A673 (cell line): ENCODE measurements at regions not wholly inside any gene's neighbourhood (a gene's known extent, or its start where the extent isn't known, plus 50 kb on each side); places are given as distances from the start of the nearest gene placed in this dataset.

ENCODE experiments used
- BruUV-seq: library from RNA; stranded (reverse); fragments of 400-500 nt; replicated peaks from 2 replicates; lab custom pipeline; 2021; lab: Mats Ljungman, UMichigan
- CTCF ChIA-PET: fragments of 300-600 bp; sonication (Branson Sonifier 250); formaldehyde crosslinking; loops from one replicate; lab custom pipeline; 2022; ENCODE audit warnings: antibody characterized with exemption; lab: Charles Lee
- POLR2A ChIA-PET: fragments of 300-600 bp; sonication (Branson Sonifier 250); formaldehyde crosslinking; loops from one replicate; lab custom pipeline; 2022; ENCODE audit warnings: antibody characterized with exemption; ENCODE audit not compliant: low non-redundant PET; lab: Charles Lee
- DNase-seq: peaks from one replicate; pipeline ENCODE4 v3.0.0-alpha.2; 2015; ENCODE audit warnings: low spot score
- H3K27ac ChIP-seq: fragments of 200-600 bp; sonication (generic); 2 replicates; pipeline ENCODE4 v1.5.1; 2016; ENCODE audit warnings: mixed run types, low read depth, mild to moderate bottlenecking, mixed read lengths, antibody characterized with exemption, low read length; ENCODE audit not compliant: poor library complexity, severe bottlenecking
- H3K27me3 ChIP-seq: fragments of 200-600 bp; sonication (generic); replicated peaks from 2 replicates; pipeline ENCODE4 v1.6.1; 2017; ENCODE audit warnings: mixed run types, low read depth, mild to moderate bottlenecking, mixed read lengths, antibody characterized with exemption, low read length; ENCODE audit not compliant: insufficient read depth, poor library complexity
- H3K36me3 ChIP-seq: fragments of 200-600 bp; sonication (generic); 2 replicates; pipeline ENCODE4 v1.6.1; 2016; ENCODE audit warnings: mixed run types, mild to moderate bottlenecking, mixed read lengths, antibody characterized with exemption, low read length; ENCODE audit not compliant: insufficient read depth, poor library complexity, severe bottlenecking
- H3K4me1 ChIP-seq: fragments of 200-600 bp; sonication (generic); 2 replicates; pipeline ENCODE4 v1.6.1; 2017; ENCODE audit warnings: mixed run types, mild to moderate bottlenecking, mixed read lengths, antibody characterized with exemption, low read length; ENCODE audit not compliant: insufficient read depth, poor library complexity, severe bottlenecking
- H3K4me3 ChIP-seq: fragments of 200-600 bp; sonication (generic); 2 replicates; pipeline ENCODE4 v1.5.1; 2016; ENCODE audit warnings: low read depth, mixed run types, mild to moderate bottlenecking, mixed read lengths, low read length; ENCODE audit not compliant: poor library complexity, severe bottlenecking
- H3K9me3 ChIP-seq: fragments of 200-600 bp; sonication (generic); 2 replicates; pipeline ENCODE4 v1.6.1; 2016; ENCODE audit warnings: mixed run types, low read depth, mild to moderate bottlenecking, mixed read lengths, antibody characterized with exemption, low read length; ENCODE audit not compliant: poor library complexity, severe bottlenecking
- EZH2 ChIP-seq: fragments of 200-600 bp; sonication (generic); IDR thresholded peaks from 2 replicates; pipeline ENCODE4 v1.6.1; 2017; ENCODE audit warnings: borderline replicate concordance, low read depth, mild to moderate bottlenecking, mixed read lengths, antibody characterized with exemption, low read length; ENCODE audit not compliant: poor library complexity, severe bottlenecking
- intact Hi-C: fragments of 100-400 bp; cut with micrococcal nuclease; formaldehyde crosslinking; loops from one replicate; pipeline ENCODE4 v1.10.0; 2022; ENCODE audit not compliant: unreplicated experiment
- TF ChIP-seq, protein P1 (sequence below): fragments of 300-800, 200-600 bp; sonication (generic); conservative IDR thresholded peaks from 2 replicates; pipeline ENCODE4 v1.5.1; 2017; ENCODE audit warnings: low read depth, mild to moderate bottlenecking, antibody characterized with exemption, low read length, moderate library complexity, mixed read lengths

DNA sequence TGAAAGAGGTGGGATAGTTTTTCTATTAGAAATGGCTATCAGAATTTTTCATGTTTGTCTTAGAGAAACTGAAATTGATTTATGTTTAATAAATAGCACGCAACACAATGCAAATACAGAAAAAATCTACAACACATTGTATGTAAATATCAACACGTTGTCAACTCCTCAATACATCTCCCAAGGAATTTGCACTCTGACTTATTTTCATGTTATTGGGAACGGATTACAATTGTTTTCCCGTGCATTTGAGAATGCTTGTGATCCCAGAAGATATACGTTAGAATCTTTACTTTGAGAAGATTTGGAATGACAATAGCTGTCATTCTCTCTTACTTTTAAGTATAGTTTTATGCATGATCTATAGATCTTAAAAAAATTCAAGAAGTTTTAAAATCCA lies 313.8 kb upstream of the AKR1E2 start:
- TF ChIP-seq, protein P1, sequence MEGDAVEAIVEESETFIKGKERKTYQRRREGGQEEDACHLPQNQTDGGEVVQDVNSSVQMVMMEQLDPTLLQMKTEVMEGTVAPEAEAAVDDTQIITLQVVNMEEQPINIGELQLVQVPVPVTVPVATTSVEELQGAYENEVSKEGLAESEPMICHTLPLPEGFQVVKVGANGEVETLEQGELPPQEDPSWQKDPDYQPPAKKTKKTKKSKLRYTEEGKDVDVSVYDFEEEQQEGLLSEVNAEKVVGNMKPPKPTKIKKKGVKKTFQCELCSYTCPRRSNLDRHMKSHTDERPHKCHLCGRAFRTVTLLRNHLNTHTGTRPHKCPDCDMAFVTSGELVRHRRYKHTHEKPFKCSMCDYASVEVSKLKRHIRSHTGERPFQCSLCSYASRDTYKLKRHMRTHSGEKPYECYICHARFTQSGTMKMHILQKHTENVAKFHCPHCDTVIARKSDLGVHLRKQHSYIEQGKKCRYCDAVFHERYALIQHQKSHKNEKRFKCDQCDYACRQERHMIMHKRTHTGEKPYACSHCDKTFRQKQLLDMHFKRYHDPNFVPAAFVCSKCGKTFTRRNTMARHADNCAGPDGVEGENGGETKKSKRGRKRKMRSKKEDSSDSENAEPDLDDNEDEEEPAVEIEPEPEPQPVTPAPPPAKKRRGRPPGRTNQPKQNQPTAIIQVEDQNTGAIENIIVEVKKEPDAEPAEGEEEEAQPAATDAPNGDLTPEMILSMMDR, result no peak
- TF ChIP-seq EZH2, result no peak
- CTCF ChIA-PET, result no interaction called here
- Histone ChIP-seq H3K4me3 (no peak overlapping the region), H3K27me3 (no peaks in the 10 kb centered on the region), H3K27ac (no peak overlapping the region), H3K36me3 (no peaks in the 10 kb centered on the region), H3K9me3 (peaks cover under 1% of the 10 kb centered on the region), H3K4me1 (no peaks in the 10 kb centered on the region)
- POLR2A ChIA-PET, result no interaction called here
- intact Hi-C loops, result loop anchor here (2.0 kb wide), 2 partner anchors 145 to 253 kb away; no protein-coding TSS in a partner anchor
- DNase-seq, result no peak
- no TSS peak for BruUV-seq

DNA sequence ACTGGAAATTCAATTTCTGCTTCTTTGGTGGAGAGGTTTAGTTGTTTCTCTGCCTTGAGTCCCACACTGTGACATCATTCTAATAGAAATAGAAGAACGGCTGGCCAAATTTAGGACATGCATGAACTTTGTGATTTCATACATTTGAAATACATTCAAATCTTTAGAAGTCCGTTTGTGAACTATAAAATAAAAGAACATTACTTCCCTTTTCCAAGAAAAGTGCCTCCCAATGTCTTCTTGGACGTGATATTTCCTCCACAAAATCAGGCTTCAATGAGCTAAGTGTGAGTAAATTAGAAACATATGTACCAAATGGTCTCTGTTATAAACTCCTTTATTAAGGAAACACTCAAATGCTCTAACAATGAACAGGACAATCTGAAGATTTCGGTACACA lies 314.5 kb upstream of the AKR1E2 start:
- no peak overlapping the region for H3K4me3 ChIP-seq
- H3K36me3 ChIP-seq, result no peaks in the 10 kb centered on the region
- DNase-seq, result no peak
- no peaks in the 10 kb centered on the region for H3K4me1 ChIP-seq
- no peak overlapping the region for H3K27ac ChIP-seq
- no TSS peak for BruUV-seq
- no peaks in the 10 kb centered on the region for H3K9me3 ChIP-seq
- no peaks in the 10 kb centered on the region for H3K27me3 ChIP-seq
- intact Hi-C loops, result no loop called here
- ChIA-PET POLR2A (no interaction called here), CTCF (no interaction called here)
- TF ChIP-seq, protein P1, result no peak
- no peak for TF ChIP-seq EZH2

DNA sequence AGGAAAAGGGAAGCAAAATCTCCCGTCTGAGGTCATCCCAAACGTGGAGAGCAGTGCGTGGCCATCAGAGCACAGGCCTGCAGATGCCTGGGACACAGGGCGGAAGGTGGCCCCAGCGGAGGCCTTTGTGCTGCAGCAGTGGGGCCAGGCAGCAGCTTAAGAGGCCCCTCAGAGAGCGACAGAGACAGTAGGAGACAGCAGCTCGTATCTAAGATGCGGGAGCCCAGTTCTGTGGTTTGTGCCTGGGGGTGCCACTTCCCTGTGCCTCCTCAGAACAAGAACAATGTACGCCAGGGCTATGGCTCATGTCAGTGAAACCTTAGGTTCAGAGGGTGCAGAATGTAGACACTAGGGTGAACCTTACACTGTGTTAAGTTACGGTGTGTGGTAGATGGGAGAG lies 316.6 kb upstream of the AKR1E2 start:
- no peak overlapping the region for H3K27ac ChIP-seq
- POLR2A ChIA-PET, result no interaction called here
- DNase-seq, result no peak
- H3K4me3 ChIP-seq, result no peak overlapping the region
- no peaks in the 10 kb centered on the region for H3K27me3 ChIP-seq
- H3K36me3 ChIP-seq, result no peaks in the 10 kb centered on the region
- CTCF ChIA-PET, result no interaction called here
- TF ChIP-seq, protein P1, result no peak
- TF ChIP-seq EZH2, result no peak
- BruUV-seq, result no TSS peak
- H3K4me1 ChIP-seq, result no peaks in the 10 kb centered on the region
- intact Hi-C loops, result no loop called here
- H3K9me3 ChIP-seq, result no peaks in the 10 kb centered on the region
